Kidney epithelial cell (primary cell): ENCODE measurements at regions not wholly inside any gene's neighbourhood (a gene's known extent, or its start where the extent isn't known, plus 50 kb on each side); places are given as distances from the start of the nearest gene placed in this dataset.
A peak's percentile ranks its signal among the peaks of the same experiment; 100 is the strongest.
"Not testable (repeated sequence)": the region's sequence is repeated elsewhere in the genome, so short reads cannot be mapped to it uniquely, and the experiment has no call there.

ENCODE experiments used
- DNase-seq: peaks from one replicate; pipeline ENCODE4 v3.0.0-alpha.2; 2010; ENCODE audit warnings: low read depth
- H3K27me3 ChIP-seq: 2 replicates; pipeline ENCODE4 v1.6.0; 2011; ENCODE audit warnings: low read length; ENCODE audit not compliant: control insufficient read depth, insufficient read depth
- H3K36me3 ChIP-seq: 2 replicates; pipeline ENCODE4 v1.5.1; 2011; ENCODE audit warnings: low read length; ENCODE audit not compliant: control insufficient read depth, insufficient read depth
- H3K4me3 ChIP-seq: 2 replicates; pipeline ENCODE4 v1.5.1; 2011; ENCODE audit warnings: low read depth, mild to moderate bottlenecking, control low read depth, low read length
- CTCF ChIP-seq: IDR thresholded peaks from 2 replicates; pipeline ENCODE4 v1.5.1; 2011; ENCODE audit warnings: mild to moderate bottlenecking, moderate library complexity, low read length, control low read depth, inconsistent platforms; ENCODE audit not compliant: insufficient read depth, poor library complexity, severe bottlenecking

DNA sequence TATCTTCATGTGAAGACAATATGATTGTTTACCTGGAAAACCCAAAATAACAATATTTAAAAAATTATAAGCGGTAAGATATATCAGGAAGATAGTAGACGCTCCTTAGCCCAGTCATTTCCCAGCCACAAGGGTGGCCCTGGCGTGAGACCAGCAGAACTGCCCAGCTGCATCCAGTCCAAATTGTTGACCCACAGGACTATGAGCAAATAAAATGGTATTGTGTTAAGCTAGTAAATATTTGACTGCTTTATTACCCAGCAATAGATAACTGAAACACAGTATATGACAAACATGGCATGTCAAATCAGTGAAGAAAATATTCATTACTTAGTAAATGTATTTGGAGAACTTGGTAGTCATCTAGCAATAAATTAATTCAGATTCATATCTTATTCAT, 294.3 kb upstream of the SPAG17 start:
- H3K4me3 ChIP-seq, result no peak overlapping the region
- no peak for DNase-seq
- H3K36me3 ChIP-seq, result no peaks in the 10 kb centered on the region
- H3K27me3 ChIP-seq, result no peaks in the 10 kb centered on the region
- TF ChIP-seq CTCF, result no peak

- no peak for TF ChIP-seq CTCF
- no peaks in the 10 kb centered on the region for H3K27me3 ChIP-seq
These were observed 288.8 kb upstream of the SPAG17 start for GRCh38 chr1:118473825-118474224.

GRCh38 chr1:118464460-118464859, 279.4 kb upstream of the SPAG17 start:
- not testable (repeated sequence) for H3K36me3 ChIP-seq, H3K4me3 ChIP-seq, H3K27me3 ChIP-seq, DNase-seq

More at GRCh38 chr1:118473825-118474224, 288.8 kb upstream of the SPAG17 start:
- Histone ChIP-seq H3K36me3 (no peaks in the 10 kb centered on the region), H3K4me3 (no peak overlapping the region)
- no peak for DNase-seq

GRCh38 chr1:118461154-118461553, 276.1 kb upstream of the SPAG17 start:
- Histone ChIP-seq H3K27me3 (no peaks in the 10 kb centered on the region), H3K36me3 (no peaks in the 10 kb centered on the region), H3K4me3 (no peak overlapping the region)
- DNase-seq, result no peak
- TF ChIP-seq CTCF, result peak; percentile 16

GRCh38 chr1:118459871-118460270, 274.8 kb upstream of the SPAG17 start:
- DNase-seq, result no peak
- no peak for TF ChIP-seq CTCF
- no peaks in the 10 kb centered on the region for H3K27me3 ChIP-seq
- no peaks in the 10 kb centered on the region for H3K36me3 ChIP-seq
- no peak overlapping the region for H3K4me3 ChIP-seq

DNA sequence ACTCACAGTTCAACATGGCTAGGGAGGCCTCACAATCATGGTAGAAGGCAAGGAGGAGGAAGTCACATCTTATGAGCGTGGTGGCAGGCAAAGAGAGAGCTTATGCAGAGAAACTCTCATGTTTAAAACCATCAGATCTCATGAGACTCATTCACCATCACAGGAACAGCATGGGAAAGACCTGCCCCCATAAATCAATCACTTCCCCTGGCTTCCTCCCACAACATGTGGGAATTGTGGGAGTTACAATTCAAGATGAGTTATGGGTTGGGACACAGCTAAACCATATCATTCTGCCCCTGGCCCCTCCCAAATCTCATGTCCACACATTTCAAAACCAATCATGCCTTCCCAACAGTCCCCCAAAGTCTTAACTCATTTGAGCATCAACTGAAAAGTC, 268.8 kb upstream of the SPAG17 start:
- H3K4me3 ChIP-seq, H3K27me3 ChIP-seq, DNase-seq, H3K36me3 ChIP-seq: not testable (repeated sequence)

- Histone ChIP-seq H3K4me3 (no peak overlapping the region), H3K36me3 (no peaks in the 10 kb centered on the region), H3K27me3 (no peaks in the 10 kb centered on the region)
- no peak for TF ChIP-seq CTCF
- DNase-seq, result no peak
These were observed 260.1 kb upstream of the SPAG17 start for GRCh38 chr1:118445156-118445555.
